Transverse colon (tissue), 3 donors: ENCODE measurements at regions not wholly inside any gene's neighbourhood (a gene's known extent, or its start where the extent isn't known, plus 50 kb on each side); places are given as distances from the start of the nearest gene placed in this dataset.

ENCODE experiments used
- POLR2A ChIP-seq: fragments of 450-650 bp; IDR thresholded peaks from one replicate; pipeline ENCODE4 v1.6.1; 2016; ENCODE audit warnings: antibody characterized with exemption, mild to moderate bottlenecking, moderate library complexity
- TF ChIP-seq, protein P1 (sequence below), 5 experiments: fragments of 200-600 bp in 3 of 5; fragments of 450-650 bp in 2 of 5; sonication (generic) in 3 of 5; IDR thresholded peaks; 1 replicate in 2 of 5; 2 replicates in 3 of 5; pipeline ENCODE4 v1.5.1; 2016 to 2017; ENCODE audit warnings: antibody characterized with exemption in 5 of 5, inconsistent platforms in 3 of 5, mild to moderate bottlenecking in 2 of 5, moderate library complexity in 1 of 5

DNA sequence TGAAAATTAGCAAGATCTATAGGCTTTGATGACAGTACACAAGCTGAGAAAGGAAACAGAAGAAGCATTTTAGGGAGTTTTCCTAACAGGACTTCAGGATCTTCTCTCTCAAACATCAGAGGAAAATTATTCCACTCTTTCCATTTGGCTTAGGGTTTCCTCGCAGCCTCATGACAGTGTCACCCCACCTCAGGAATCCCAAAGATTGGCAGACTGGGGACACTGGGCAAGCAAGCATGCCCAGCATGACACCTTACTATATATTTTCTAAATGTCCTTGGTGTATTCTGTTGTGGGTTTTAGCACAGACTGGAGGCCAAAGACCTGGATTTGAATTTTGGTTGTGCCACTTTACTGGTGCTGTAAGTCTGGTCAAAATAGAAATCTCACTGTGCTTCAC is 482.4 kb upstream of the SOX5 start:
- TF ChIP-seq, protein P1, sequence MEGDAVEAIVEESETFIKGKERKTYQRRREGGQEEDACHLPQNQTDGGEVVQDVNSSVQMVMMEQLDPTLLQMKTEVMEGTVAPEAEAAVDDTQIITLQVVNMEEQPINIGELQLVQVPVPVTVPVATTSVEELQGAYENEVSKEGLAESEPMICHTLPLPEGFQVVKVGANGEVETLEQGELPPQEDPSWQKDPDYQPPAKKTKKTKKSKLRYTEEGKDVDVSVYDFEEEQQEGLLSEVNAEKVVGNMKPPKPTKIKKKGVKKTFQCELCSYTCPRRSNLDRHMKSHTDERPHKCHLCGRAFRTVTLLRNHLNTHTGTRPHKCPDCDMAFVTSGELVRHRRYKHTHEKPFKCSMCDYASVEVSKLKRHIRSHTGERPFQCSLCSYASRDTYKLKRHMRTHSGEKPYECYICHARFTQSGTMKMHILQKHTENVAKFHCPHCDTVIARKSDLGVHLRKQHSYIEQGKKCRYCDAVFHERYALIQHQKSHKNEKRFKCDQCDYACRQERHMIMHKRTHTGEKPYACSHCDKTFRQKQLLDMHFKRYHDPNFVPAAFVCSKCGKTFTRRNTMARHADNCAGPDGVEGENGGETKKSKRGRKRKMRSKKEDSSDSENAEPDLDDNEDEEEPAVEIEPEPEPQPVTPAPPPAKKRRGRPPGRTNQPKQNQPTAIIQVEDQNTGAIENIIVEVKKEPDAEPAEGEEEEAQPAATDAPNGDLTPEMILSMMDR (IDR thresholded peaks at IDR 0.05) = no peak
- TF ChIP-seq POLR2A = no peak
